Breast epithelium (tissue), 4 donors: ENCODE measurements at regions not wholly inside any gene's neighbourhood (a gene's known extent, or its start where the extent isn't known, plus 50 kb on each side); places are given as distances from the start of the nearest gene placed in this dataset.

Source experiments
- DNase-seq, 2 donors: peaks; one replicate each; pipeline ENCODE4 v3.0.0-alpha.2; 2019; ENCODE audit warnings: low spot score in 2 of 2
- H3K27ac ChIP-seq, 2 donors: fragments of 200-600 bp; sonication (generic) in 1 of 2; one replicate each; pipeline ENCODE4 v1.5.1; 2016 to 2019; ENCODE audit warnings: mild to moderate bottlenecking in 1 of 2
- H3K27me3 ChIP-seq, 2 donors: fragments of 200-600 bp; sonication (generic) in 1 of 2; one replicate each; pipeline versions ENCODE4 v1.5.1 to v1.6.0; 2017 to 2019; ENCODE audit warnings: control low read depth in 1 of 2, mild to moderate bottlenecking in 1 of 2
- H3K36me3 ChIP-seq: fragments of 200-600 bp; one replicate; pipeline ENCODE4 v1.5.1; 2019
- H3K4me1 ChIP-seq, 2 donors: fragments of 200-600 bp; sonication (generic); one replicate each; pipeline ENCODE4 v1.5.1; 2016 to 2019; ENCODE audit warnings: control low read depth in 1 of 2
- H3K4me3 ChIP-seq, 3 donors: fragments of 200-600 bp; sonication (generic); 1 replicate in 2 of 3; 2 replicates in 1 of 3; pipeline ENCODE4 v1.5.1; 2016 to 2019; ENCODE audit warnings: mild to moderate bottlenecking in 3 of 3, moderate library complexity in 2 of 3
- H3K9me3 ChIP-seq, 2 donors: fragments of 200-600 bp; sonication (generic) in 1 of 2; one replicate each; pipeline ENCODE4 v1.5.1; 2016 to 2019; ENCODE audit warnings: control low read depth in 1 of 2
- CTCF ChIP-seq, 3 donors: fragments of 450-650 bp; IDR thresholded peaks; one replicate each; pipeline ENCODE4 v1.5.1; 2016 to 2017; ENCODE audit warnings: antibody characterized with exemption in 3 of 3, mild to moderate bottlenecking in 3 of 3, moderate library complexity in 3 of 3
- POLR2A ChIP-seq: fragments of 450-650 bp; IDR thresholded peaks from one replicate; pipeline ENCODE4 v1.6.1; 2016; ENCODE audit warnings: antibody characterized with exemption, mild to moderate bottlenecking, moderate library complexity
- POLR2AphosphoS5 ChIP-seq, 3 donors: sonication (generic); formaldehyde crosslinking; IDR thresholded peaks; one replicate each; pipeline ENCODE4 v1.6.1; 2017; ENCODE audit warnings: antibody characterized with exemption in 3 of 3
- intact Hi-C: fragments of 100-400 bp; cut with DNase I; formaldehyde crosslinking; loops from one replicate; pipeline ENCODE4 v1.15.1; 2023; ENCODE audit warnings: low total_unique reads

GRCh38 chr6:169841907-169842606 lies 90.6 kb downstream of the ERMARD start:
- intact Hi-C loops, result no loop called here
- peak; percentile 15 to 47 for DNase-seq
- no peaks in the 10 kb centered on the region for H3K9me3 ChIP-seq
- TF ChIP-seq POLR2AphosphoS5 (IDR thresholded peaks at IDR 0.05) (no peak), POLR2A (no peak), CTCF (IDR thresholded peaks at IDR 0.05) (no peak)
- H3K4me1 ChIP-seq, result no peaks in the 10 kb centered on the region
- no peak overlapping the region for H3K4me3 ChIP-seq
- peaks cover 0 to 31% of the 10 kb centered on the region in 2 donors for H3K27me3 ChIP-seq
- H3K27ac ChIP-seq, result no peak overlapping the region
- H3K36me3 ChIP-seq, result no peaks in the 10 kb centered on the region

- H3K9me3 ChIP-seq, result no peaks in the 10 kb centered on the region
- H3K4me3 ChIP-seq, result no peak overlapping the region
- no peak overlapping the region for H3K27ac ChIP-seq
- peaks cover 0 to 28% of the 10 kb centered on the region in 2 donors for H3K27me3 ChIP-seq
- intact Hi-C loops, result no loop called here
- no peaks in the 10 kb centered on the region for H3K36me3 ChIP-seq
- no peaks in the 10 kb centered on the region for H3K4me1 ChIP-seq
- TF ChIP-seq CTCF (IDR thresholded peaks at IDR 0.05), result no peak
- no peak for TF ChIP-seq POLR2AphosphoS5 (IDR thresholded peaks at IDR 0.05)
- TF ChIP-seq POLR2A, result no peak
- no peak for DNase-seq
Measured at GRCh38 chr6:169841251-169841650, 89.8 kb downstream of the ERMARD start.

GRCh38 chr6:169839898-169840631 lies 88.6 kb downstream of the ERMARD start:
- no peaks in the 10 kb centered on the region for H3K9me3 ChIP-seq
- no peak overlapping the region for H3K27ac ChIP-seq
- H3K4me3 ChIP-seq, result no peak overlapping the region
- H3K27me3 ChIP-seq, result peaks cover 0 to 17% of the 10 kb centered on the region in 2 donors
- DNase-seq, result no peak
- no peaks in the 10 kb centered on the region for H3K36me3 ChIP-seq
- no peaks in the 10 kb centered on the region for H3K4me1 ChIP-seq
- TF ChIP-seq POLR2AphosphoS5 (IDR thresholded peaks at IDR 0.05) (no peak), POLR2A (no peak), CTCF (IDR thresholded peaks at IDR 0.05) (no peak)
- intact Hi-C loops, result no loop called here

- DNase-seq, result no peak
- Histone ChIP-seq H3K36me3 (no peaks in the 10 kb centered on the region), H3K9me3 (no peaks in the 10 kb centered on the region), H3K27me3 (peaks cover 0 to 15% of the 10 kb centered on the region in 2 donors), H3K4me3 (no peak overlapping the region), H3K27ac (no peak overlapping the region), H3K4me1 (no peaks in the 10 kb centered on the region)
- TF ChIP-seq POLR2AphosphoS5 (IDR thresholded peaks at IDR 0.05) (no peak), POLR2A (no peak), CTCF (IDR thresholded peaks at IDR 0.05) (no peak)
- intact Hi-C loops, result no loop called here
Measured at GRCh38 chr6:169839493-169839892, 88.1 kb downstream of the ERMARD start.

- no peak for DNase-seq
- H3K4me3 ChIP-seq, result no peak overlapping the region
- no peaks in the 10 kb centered on the region for H3K36me3 ChIP-seq
- TF ChIP-seq POLR2AphosphoS5 (IDR thresholded peaks at IDR 0.05), result no peak
- no peak for TF ChIP-seq CTCF (IDR thresholded peaks at IDR 0.05)
- TF ChIP-seq POLR2A, result no peak
- intact Hi-C loops, result no loop called here
- H3K27ac ChIP-seq, result no peak overlapping the region
- no peaks in the 10 kb centered on the region for H3K9me3 ChIP-seq
- peaks cover 0 to 15% of the 10 kb centered on the region in 2 donors for H3K27me3 ChIP-seq
- no peaks in the 10 kb centered on the region for H3K4me1 ChIP-seq
Measured at GRCh38 chr6:169839029-169839481, 87.6 kb downstream of the ERMARD start.
